ENCODE measurements at regions not wholly inside any gene's neighbourhood (a gene's known extent, or its start where the extent isn't known, plus 50 kb on each side); places are given as distances from the start of the nearest gene placed in this dataset.

GRCh38 chr17:36730095-36730808, 128.9 kb downstream of the MRM1 start:
- no peak for TF ChIP-seq POLR2A (IDR thresholded peaks at IDR 0.05)
- no peak for TF ChIP-seq CTCF (IDR thresholded peaks at IDR 0.05)

All from Peyer's patch (tissue), 4 donors.